ENCODE measurements at regions not wholly inside any gene's neighbourhood (a gene's known extent, or its start where the extent isn't known, plus 50 kb on each side); places are given as distances from the start of the nearest gene placed in this dataset.

DNA sequence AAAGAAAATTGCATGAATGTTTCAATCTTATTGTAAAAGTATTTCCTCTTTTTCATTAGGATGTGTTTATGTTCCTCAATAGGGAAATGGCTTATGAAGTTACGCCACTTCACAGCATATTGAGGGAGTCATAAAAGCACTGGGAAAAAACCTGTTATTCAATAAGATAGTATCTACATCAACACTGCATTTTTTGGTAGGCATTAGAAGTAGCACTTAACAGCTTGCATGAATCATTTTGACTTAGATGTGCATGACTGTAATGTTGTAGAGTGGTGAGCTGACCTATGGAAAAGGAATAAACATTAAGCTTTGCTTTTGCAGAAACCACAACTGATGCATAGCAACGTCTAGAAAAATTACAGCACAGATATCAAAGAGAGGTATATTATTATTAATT, 111.2 kb upstream of the GRXCR1 start:
- no peaks in the 10 kb centered on the region for H4K20me1 ChIP-seq (ENCODE audit: insufficient read depth)
- H3K4me1 ChIP-seq (ENCODE audit: control insufficient read depth in 1 of 2, insufficient read depth in 2 of 2, low read depth in 1 of 2, low read length in 1 of 2): no peaks in the 10 kb centered on the region
- POLR2A ChIA-PET: no interaction called here
- H3K9me3 ChIP-seq: no peaks in the 10 kb centered on the region
- WGBS (ENCODE audit: low lambda C conversion rate): 29% methylated on average over 2 of the region's 2 CpGs
- no peaks in the 10 kb centered on the region for H3F3A ChIP-seq (replicated peaks; ENCODE audit: insufficient read depth)
- no peaks in the 10 kb centered on the region for H3K9me2 ChIP-seq
- H3K9ac ChIP-seq: no peak overlapping the region
- CTCF ChIA-PET: no interaction called here
- no peak overlapping the region for H3K4me2 ChIP-seq
- no peak overlapping the region for H3K27ac ChIP-seq (ENCODE audit: low read depth in 2 of 2, low read length in 1 of 2)
- no peak overlapping the region for H2AFZ ChIP-seq (ENCODE audit: low read depth)
- no peaks in the 10 kb centered on the region for H3K36me3 ChIP-seq (replicated peaks in 1 of 2; ENCODE audit: control insufficient read depth in 1 of 2, insufficient read depth in 2 of 2, low read length in 1 of 2)
- TF ChIP-seq, protein P1, sequence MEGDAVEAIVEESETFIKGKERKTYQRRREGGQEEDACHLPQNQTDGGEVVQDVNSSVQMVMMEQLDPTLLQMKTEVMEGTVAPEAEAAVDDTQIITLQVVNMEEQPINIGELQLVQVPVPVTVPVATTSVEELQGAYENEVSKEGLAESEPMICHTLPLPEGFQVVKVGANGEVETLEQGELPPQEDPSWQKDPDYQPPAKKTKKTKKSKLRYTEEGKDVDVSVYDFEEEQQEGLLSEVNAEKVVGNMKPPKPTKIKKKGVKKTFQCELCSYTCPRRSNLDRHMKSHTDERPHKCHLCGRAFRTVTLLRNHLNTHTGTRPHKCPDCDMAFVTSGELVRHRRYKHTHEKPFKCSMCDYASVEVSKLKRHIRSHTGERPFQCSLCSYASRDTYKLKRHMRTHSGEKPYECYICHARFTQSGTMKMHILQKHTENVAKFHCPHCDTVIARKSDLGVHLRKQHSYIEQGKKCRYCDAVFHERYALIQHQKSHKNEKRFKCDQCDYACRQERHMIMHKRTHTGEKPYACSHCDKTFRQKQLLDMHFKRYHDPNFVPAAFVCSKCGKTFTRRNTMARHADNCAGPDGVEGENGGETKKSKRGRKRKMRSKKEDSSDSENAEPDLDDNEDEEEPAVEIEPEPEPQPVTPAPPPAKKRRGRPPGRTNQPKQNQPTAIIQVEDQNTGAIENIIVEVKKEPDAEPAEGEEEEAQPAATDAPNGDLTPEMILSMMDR (IDR thresholded peaks at IDR 0.05): no peak
- no peak for TF ChIP-seq RCOR1 (IDR thresholded peaks at IDR 0.05; ENCODE audit: low read length)
- TF ChIP-seq TCF12 (IDR thresholded peaks at IDR 0.05): no peak
- no peak for TF ChIP-seq EP300 (IDR thresholded peaks at IDR 0.05; ENCODE audit: borderline replicate concordance in 1 of 2, low read depth in 1 of 2, low read length in 1 of 2)
- no peak for TF ChIP-seq FOXJ3 (CRISPR knock-in tag; IDR thresholded peaks at IDR 0.05)
- TF ChIP-seq, protein P2, sequence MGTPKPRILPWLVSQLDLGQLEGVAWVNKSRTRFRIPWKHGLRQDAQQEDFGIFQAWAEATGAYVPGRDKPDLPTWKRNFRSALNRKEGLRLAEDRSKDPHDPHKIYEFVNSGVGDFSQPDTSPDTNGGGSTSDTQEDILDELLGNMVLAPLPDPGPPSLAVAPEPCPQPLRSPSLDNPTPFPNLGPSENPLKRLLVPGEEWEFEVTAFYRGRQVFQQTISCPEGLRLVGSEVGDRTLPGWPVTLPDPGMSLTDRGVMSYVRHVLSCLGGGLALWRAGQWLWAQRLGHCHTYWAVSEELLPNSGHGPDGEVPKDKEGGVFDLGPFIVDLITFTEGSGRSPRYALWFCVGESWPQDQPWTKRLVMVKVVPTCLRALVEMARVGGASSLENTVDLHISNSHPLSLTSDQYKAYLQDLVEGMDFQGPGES (IDR thresholded peaks at IDR 0.05; ENCODE audit: low read depth, low read length): no peak
- TF ChIP-seq, protein P3, sequence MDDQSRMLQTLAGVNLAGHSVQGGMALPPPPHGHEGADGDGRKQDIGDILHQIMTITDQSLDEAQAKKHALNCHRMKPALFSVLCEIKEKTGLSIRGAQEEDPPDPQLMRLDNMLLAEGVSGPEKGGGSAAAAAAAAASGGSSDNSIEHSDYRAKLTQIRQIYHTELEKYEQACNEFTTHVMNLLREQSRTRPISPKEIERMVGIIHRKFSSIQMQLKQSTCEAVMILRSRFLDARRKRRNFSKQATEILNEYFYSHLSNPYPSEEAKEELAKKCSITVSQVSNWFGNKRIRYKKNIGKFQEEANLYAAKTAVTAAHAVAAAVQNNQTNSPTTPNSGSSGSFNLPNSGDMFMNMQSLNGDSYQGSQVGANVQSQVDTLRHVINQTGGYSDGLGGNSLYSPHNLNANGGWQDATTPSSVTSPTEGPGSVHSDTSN (IDR thresholded peaks at IDR 0.05): no peak
- TF ChIP-seq RFX5 (IDR thresholded peaks at IDR 0.05; ENCODE audit: low read length): no peak
- no peak for TF ChIP-seq TAF1 (IDR thresholded peaks at IDR 0.05; ENCODE audit: borderline replicate concordance, low read depth, low read length)
- no peak for TF ChIP-seq YY1 (IDR thresholded peaks at IDR 0.05; ENCODE audit: low read depth)
- TF ChIP-seq JUND (IDR thresholded peaks at IDR 0.05): no peak
- no peak for TF ChIP-seq FOSL2 (IDR thresholded peaks at IDR 0.05; ENCODE audit: borderline replicate concordance, low read depth)
- TF ChIP-seq, protein P4, sequence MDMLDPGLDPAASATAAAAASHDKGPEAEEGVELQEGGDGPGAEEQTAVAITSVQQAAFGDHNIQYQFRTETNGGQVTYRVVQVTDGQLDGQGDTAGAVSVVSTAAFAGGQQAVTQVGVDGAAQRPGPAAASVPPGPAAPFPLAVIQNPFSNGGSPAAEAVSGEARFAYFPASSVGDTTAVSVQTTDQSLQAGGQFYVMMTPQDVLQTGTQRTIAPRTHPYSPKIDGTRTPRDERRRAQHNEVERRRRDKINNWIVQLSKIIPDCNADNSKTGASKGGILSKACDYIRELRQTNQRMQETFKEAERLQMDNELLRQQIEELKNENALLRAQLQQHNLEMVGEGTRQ (IDR thresholded peaks at IDR 0.05; ENCODE audit: borderline replicate concordance, low read depth, low read length): no peak
- TF ChIP-seq, protein P5, sequence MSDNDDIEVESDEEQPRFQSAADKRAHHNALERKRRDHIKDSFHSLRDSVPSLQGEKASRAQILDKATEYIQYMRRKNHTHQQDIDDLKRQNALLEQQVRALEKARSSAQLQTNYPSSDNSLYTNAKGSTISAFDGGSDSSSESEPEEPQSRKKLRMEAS (IDR thresholded peaks at IDR 0.05; ENCODE audit: low read depth): no peak
- TF ChIP-seq TEAD4 (IDR thresholded peaks at IDR 0.05; ENCODE audit: borderline replicate concordance, insufficient read depth): no peak
- TF ChIP-seq NFIC (IDR thresholded peaks at IDR 0.05; ENCODE audit: borderline replicate concordance): no peak
- no peak overlapping the region for H3K4me3 ChIP-seq (ENCODE audit: low read depth in 2 of 2, low read length in 1 of 2)
- no peaks in the 10 kb centered on the region for H3K27me3 ChIP-seq (ENCODE audit: insufficient read depth)
- DNase-seq: no peak
- H3K79me2 ChIP-seq (ENCODE audit: insufficient read depth): no peaks in the 10 kb centered on the region
